Hepatocyte (in vitro differentiated cells): ENCODE measurements at regions not wholly inside any gene's neighbourhood (a gene's known extent, or its start where the extent isn't known, plus 50 kb on each side); places are given as distances from the start of the nearest gene placed in this dataset.
A peak's percentile ranks its signal among the peaks of the same experiment; 100 is the strongest.

ENCODE experiments used
- DNase-seq: peaks from one replicate; pipeline ENCODE4 v3.0.0-alpha.2; 2016; ENCODE audit warnings: low spot score
- H2AFZ ChIP-seq: fragments of 200-600 bp; sonication (generic); 2 replicates; pipeline ENCODE4 v1.6.0; 2016; ENCODE audit warnings: antibody characterized with exemption, mild to moderate bottlenecking
- H3K27ac ChIP-seq: fragments of 200-600 bp; sonication (generic); 2 replicates; pipeline ENCODE4 v1.5.1; 2016; ENCODE audit warnings: mild to moderate bottlenecking
- H3K27me3 ChIP-seq: fragments of 200-600 bp; sonication (generic); 2 replicates; pipeline ENCODE4 v1.6.1; 2016
- H3K36me3 ChIP-seq: fragments of 200-600 bp; sonication (generic); replicated peaks from 2 replicates; pipeline ENCODE4 v1.5.1; 2016; ENCODE audit warnings: low read depth; ENCODE audit not compliant: insufficient read depth
- H3K4me1 ChIP-seq: fragments of 200-600 bp; sonication (generic); 2 replicates; pipeline ENCODE4 v1.5.1; 2016; ENCODE audit warnings: mild to moderate bottlenecking, moderate library complexity; ENCODE audit not compliant: insufficient read depth
- H3K4me2 ChIP-seq: fragments of 200-600 bp; sonication (generic); 2 replicates; pipeline ENCODE4 v1.6.0; 2016
- H3K4me3 ChIP-seq: fragments of 200-600 bp; sonication (generic); 2 replicates; pipeline ENCODE4 v1.5.1; 2016; ENCODE audit warnings: mild to moderate bottlenecking
- H3K79me2 ChIP-seq: fragments of 200-600 bp; sonication (generic); 2 replicates; pipeline ENCODE4 v1.6.0; 2017; ENCODE audit warnings: mild to moderate bottlenecking
- H3K9me2 ChIP-seq: fragments of 200-600 bp; sonication (generic); replicated peaks from 2 replicates; pipeline ENCODE4 v1.6.0; 2017; ENCODE audit warnings: mild to moderate bottlenecking; ENCODE audit not compliant: insufficient read depth
- H3K9me3 ChIP-seq: fragments of 200-600 bp; sonication (generic); 2 replicates; pipeline ENCODE4 v1.5.1; 2016; ENCODE audit warnings: low read depth, mild to moderate bottlenecking
- H4K20me1 ChIP-seq: fragments of 200-600 bp; sonication (generic); 2 replicates; pipeline ENCODE4 v1.6.0; 2016; ENCODE audit warnings: mild to moderate bottlenecking; ENCODE audit not compliant: insufficient read depth, poor library complexity, severe bottlenecking
- CTCF ChIP-seq: fragments of 200-600 bp; sonication (generic); IDR thresholded peaks from 2 replicates; pipeline ENCODE4 v1.5.1; 2016; ENCODE audit warnings: antibody characterized with exemption, mild to moderate bottlenecking; ENCODE audit not compliant: poor library complexity
- EZH2 ChIP-seq: fragments of 200-600 bp; sonication (generic); IDR thresholded peaks from 2 replicates; pipeline ENCODE4 v1.6.1; 2016; ENCODE audit warnings: antibody characterized with exemption, mild to moderate bottlenecking, borderline replicate concordance
- EZH2phosphoT487 ChIP-seq: fragments of 200-600 bp; sonication (generic); IDR thresholded peaks from one replicate; pipeline ENCODE4 v1.6.1; 2018; ENCODE audit warnings: antibody characterized with exemption, mild to moderate bottlenecking, low read depth, moderate library complexity; ENCODE audit not compliant: unreplicated experiment, severe bottlenecking
- WGBS: methylation state at CpG from one replicate; pipeline ENCODE4 v1.1.6; 2016; ENCODE audit warnings: low lambda C conversion rate; ENCODE audit errors: missing lambda C conversion rate; 5-methylcytosine and 5-hydroxymethylcytosine counted together

- no peak overlapping the region for H3K4me2 ChIP-seq
- TF ChIP-seq EZH2: no peak
- no peak for TF ChIP-seq EZH2phosphoT487
- TF ChIP-seq CTCF: no peak
Measured at GRCh38 chr9:103377667-103378066, 382.5 kb downstream of the CYLC2 start.

GRCh38 chr9:103397868-103398600 is 402.9 kb downstream of the CYLC2 start:
- H3K9me3 ChIP-seq: no peaks in the 10 kb centered on the region
- H3K79me2 ChIP-seq: no peaks in the 10 kb centered on the region
- 57% methylated on average over 5 of the region's 5 CpGs for WGBS
- H3K9me2 ChIP-seq: no peaks in the 10 kb centered on the region
- peak; percentile 82 for DNase-seq
- TF ChIP-seq EZH2phosphoT487: no peak
- TF ChIP-seq CTCF: peak; percentile 56
- TF ChIP-seq EZH2: no peak
- H2AFZ ChIP-seq: no peak overlapping the region
- no peaks in the 10 kb centered on the region for H3K4me1 ChIP-seq
- H3K27me3 ChIP-seq: no peaks in the 10 kb centered on the region
- no peaks in the 10 kb centered on the region for H3K36me3 ChIP-seq
- no peaks in the 10 kb centered on the region for H4K20me1 ChIP-seq
- H3K27ac ChIP-seq: no peak overlapping the region
- H3K4me2 ChIP-seq: no peak overlapping the region
- H3K4me3 ChIP-seq: no peak overlapping the region

More at GRCh38 chr9:103377667-103378066, 382.5 kb downstream of the CYLC2 start:
- Histone ChIP-seq H3K4me3 (no peak overlapping the region), H2AFZ (no peak overlapping the region), H3K27me3 (no peaks in the 10 kb centered on the region), H3K4me1 (no peaks in the 10 kb centered on the region), H3K27ac (no peak overlapping the region), H3K36me3 (no peaks in the 10 kb centered on the region), H3K9me3 (no peaks in the 10 kb centered on the region), H3K9me2 (no peaks in the 10 kb centered on the region), H4K20me1 (no peaks in the 10 kb centered on the region), H3K79me2 (no peaks in the 10 kb centered on the region)
- no peak for DNase-seq

- H3K4me2 ChIP-seq: no peak overlapping the region
- H3K79me2 ChIP-seq: no peaks in the 10 kb centered on the region
- WGBS: 89% methylated on average over 3 of the region's 3 CpGs
- H3K36me3 ChIP-seq: no peaks in the 10 kb centered on the region
- no peaks in the 10 kb centered on the region for H3K9me3 ChIP-seq
- H3K9me2 ChIP-seq: no peaks in the 10 kb centered on the region
- H3K27ac ChIP-seq: no peak overlapping the region
- no peaks in the 10 kb centered on the region for H3K27me3 ChIP-seq
- H3K4me1 ChIP-seq: no peaks in the 10 kb centered on the region
- no peak for TF ChIP-seq CTCF
- no peak for TF ChIP-seq EZH2
- no peak for TF ChIP-seq EZH2phosphoT487
- H2AFZ ChIP-seq: no peak overlapping the region
- H4K20me1 ChIP-seq: no peaks in the 10 kb centered on the region
- no peak for DNase-seq
- no peak overlapping the region for H3K4me3 ChIP-seq
Measured at GRCh38 chr9:103399535-103399934, 404.4 kb downstream of the CYLC2 start.

- Histone ChIP-seq H3K36me3 (no peaks in the 10 kb centered on the region), H4K20me1 (no peaks in the 10 kb centered on the region), H3K9me3 (no peaks in the 10 kb centered on the region), H2AFZ (no peak overlapping the region), H3K4me3 (no peak overlapping the region), H3K9me2 (no peaks in the 10 kb centered on the region), H3K4me1 (no peaks in the 10 kb centered on the region), H3K4me2 (no peak overlapping the region), H3K27ac (no peak overlapping the region), H3K79me2 (no peaks in the 10 kb centered on the region), H3K27me3 (no peaks in the 10 kb centered on the region)
- DNase-seq: no peak
- WGBS: 85% methylated on average over 1 of the region's 1 CpG
- TF ChIP-seq EZH2phosphoT487 (no peak), CTCF (no peak)
Measured at GRCh38 chr9:103407260-103407659, 412.1 kb downstream of the CYLC2 start.
